ENCODE measurements at regions not wholly inside any gene's neighbourhood (a gene's known extent, or its start where the extent isn't known, plus 50 kb on each side); places are given as distances from the start of the nearest gene placed in this dataset.

GRCh38 chr2:57759822-57760300, 286.7 kb upstream of the VRK2 start (continued):
- TF ChIP-seq TFDP1 (CRISPR knock-in tag; IDR thresholded peaks at IDR 0.05; ENCODE audit: borderline replicate concordance): peak; percentile 42; the same call in 1 of the 2 replicates
- no peak for TF ChIP-seq GZF1 (CRISPR knock-in tag; IDR thresholded peaks at IDR 0.05)
- no peak for TF ChIP-seq ZHX2 (IDR thresholded peaks at IDR 0.05; ENCODE audit: low read depth)
- no peak for TF ChIP-seq ZHX2 (CRISPR knock-in tag; IDR thresholded peaks at IDR 0.05; ENCODE audit: borderline replicate concordance)
- TF ChIP-seq AFF4 (CRISPR knock-in tag; IDR thresholded peaks at IDR 0.05): no peak
- TF ChIP-seq SKI (IDR thresholded peaks at IDR 0.05; ENCODE audit: partially characterized antibody): no peak
- no peak for TF ChIP-seq ZFP36L1 (CRISPR knock-in tag; IDR thresholded peaks at IDR 0.05)
- no peak for TF ChIP-seq POLR2G (IDR thresholded peaks at IDR 0.05; ENCODE audit: low read depth, low read length)
- no peak for TF ChIP-seq FOXK2 (IDR thresholded peaks at IDR 0.05)
- no peak for TF ChIP-seq ZNF232 (CRISPR knock-in tag; IDR thresholded peaks at IDR 0.05; ENCODE audit: borderline replicate concordance)
- no peak for TF ChIP-seq ZMAT3 (CRISPR knock-in tag; conservative IDR thresholded peaks at IDR 0.05)
- no peak for TF ChIP-seq CCDC6 (CRISPR knock-in tag; IDR thresholded peaks at IDR 0.05)
- 0 out of 2 replicates have a peak, but pooled peaks have one; percentile 47 for TF ChIP-seq FOXC1 (CRISPR knock-in tag; IDR thresholded peaks at IDR 0.05; ENCODE audit: borderline replicate concordance)
- no peak for TF ChIP-seq CHD2 (IDR thresholded peaks at IDR 0.05; ENCODE audit: low read depth, low read length)
- TF ChIP-seq RCOR2 (CRISPR knock-in tag; IDR thresholded peaks at IDR 0.05): no peak
- no peak for TF ChIP-seq TERF1 (CRISPR knock-in tag; IDR thresholded peaks at IDR 0.05)
- no peak for TF ChIP-seq GMEB2 (CRISPR knock-in tag; IDR thresholded peaks at IDR 0.05; ENCODE audit: low read depth)
- TF ChIP-seq DMAP1 (CRISPR knock-in tag; IDR thresholded peaks at IDR 0.05): no peak
